BJ (cell line): ENCODE measurements at regions not wholly inside any gene's neighbourhood (a gene's known extent, or its start where the extent isn't known, plus 50 kb on each side); places are given as distances from the start of the nearest gene placed in this dataset.
"Not testable (repeated sequence)": the region's sequence is repeated elsewhere in the genome, so short reads cannot be mapped to it uniquely, and the experiment has no call there.

Source experiments
- CTCF ChIA-PET: fragments of 350-600 bp; formaldehyde crosslinking; extraction: SDS; loops from one replicate; lab custom pipeline; 2021; ENCODE audit warnings: antibody characterized with exemption, inconsistent platforms; lab: Yijun Ruan, JAX
- POLR2A ChIA-PET: fragments of 300-600 bp; sonication (Branson Sonifier 250); formaldehyde crosslinking; extraction: SDS; loops from one replicate; lab custom pipeline; 2021; ENCODE audit warnings: antibody characterized with exemption; lab: Charles Lee
- DNase-seq: peaks from one replicate; pipeline ENCODE4 v3.0.0-alpha.2; 2011; ENCODE audit warnings: low read depth
- H3K27me3 ChIP-seq: 2 replicates; pipeline ENCODE4 v1.6.0; 2011; ENCODE audit warnings: low read length; ENCODE audit not compliant: control insufficient read depth, insufficient read depth
- H3K36me3 ChIP-seq: 2 replicates; pipeline ENCODE4 v1.5.1; 2011; ENCODE audit warnings: low read length; ENCODE audit not compliant: control insufficient read depth, insufficient read depth
- H3K4me3 ChIP-seq: 2 replicates; pipeline ENCODE4 v1.5.1; 2011; ENCODE audit warnings: low read depth, mild to moderate bottlenecking, control low read depth, low read length

GRCh38 chr2:132300592-132301378 lies 115.8 kb upstream of the GPR39 start:
- H3K27me3 ChIP-seq, CTCF ChIA-PET, H3K36me3 ChIP-seq, H3K4me3 ChIP-seq, DNase-seq, POLR2A ChIA-PET: not testable (repeated sequence)

- DNase-seq, H3K27me3 ChIP-seq, H3K4me3 ChIP-seq, H3K36me3 ChIP-seq, CTCF ChIA-PET, POLR2A ChIA-PET: not testable (repeated sequence)
These were observed 111.8 kb upstream of the GPR39 start for GRCh38 chr2:132304661-132305380.

DNA sequence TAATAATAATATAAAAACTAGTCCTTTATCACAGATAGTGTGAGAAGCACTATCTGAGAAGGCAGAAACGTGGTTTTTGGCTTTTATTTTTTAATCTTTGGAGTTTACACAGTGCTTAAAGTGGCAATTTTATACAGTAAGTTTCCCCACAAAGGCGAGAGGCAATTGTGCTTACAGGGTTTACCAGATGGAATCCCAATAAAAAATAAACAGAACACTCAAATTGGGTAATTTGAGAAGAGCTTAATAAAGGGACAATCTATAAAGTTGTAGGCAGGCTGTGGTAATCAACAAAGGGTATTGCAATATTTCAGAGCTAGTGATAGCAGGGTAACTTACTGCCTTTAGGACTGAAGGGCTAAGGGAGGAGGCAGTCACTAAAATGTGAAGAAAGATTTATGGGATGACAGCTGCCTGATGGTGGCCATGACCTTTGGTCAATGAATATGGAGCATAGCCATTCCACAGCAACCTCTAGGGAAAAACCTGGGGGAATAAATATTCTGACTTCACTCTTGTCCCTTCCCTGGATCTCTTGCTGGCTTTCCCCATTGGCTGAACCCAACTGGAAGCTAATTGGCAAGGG lies 108.9 kb upstream of the GPR39 start:
- POLR2A ChIA-PET, DNase-seq, H3K36me3 ChIP-seq, H3K27me3 ChIP-seq, CTCF ChIA-PET, H3K4me3 ChIP-seq: not testable (repeated sequence)

DNA sequence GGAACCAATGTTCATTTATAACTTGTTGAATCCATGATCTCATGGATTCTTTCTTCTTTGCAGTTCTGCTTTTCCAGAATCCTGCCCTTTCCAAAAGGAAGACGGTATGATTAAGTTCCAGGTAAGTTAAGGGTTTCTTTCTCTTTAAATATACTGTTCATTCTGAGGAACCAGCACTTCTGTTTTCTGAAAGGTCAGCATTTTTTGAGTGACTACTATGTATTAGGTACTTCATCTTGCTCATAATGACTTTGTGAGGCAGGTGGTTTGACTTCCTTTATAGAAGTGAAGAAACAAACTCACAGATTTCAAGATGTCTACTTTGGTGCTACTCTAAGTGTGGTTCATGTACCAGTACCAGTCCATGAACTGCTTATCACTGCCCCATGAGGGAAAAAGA lies 107.4 kb upstream of the GPR39 start:
- H3K4me3 ChIP-seq, H3K36me3 ChIP-seq, POLR2A ChIA-PET, DNase-seq, CTCF ChIA-PET, H3K27me3 ChIP-seq: not testable (repeated sequence)

- H3K36me3 ChIP-seq, DNase-seq, POLR2A ChIA-PET, CTCF ChIA-PET, H3K4me3 ChIP-seq, H3K27me3 ChIP-seq: not testable (repeated sequence)
These were observed 101.1 kb upstream of the GPR39 start for GRCh38 chr2:132315546-132315945.

- POLR2A ChIA-PET, H3K27me3 ChIP-seq, H3K4me3 ChIP-seq, CTCF ChIA-PET, DNase-seq, H3K36me3 ChIP-seq: not testable (repeated sequence)
These were observed 99.5 kb upstream of the GPR39 start for GRCh38 chr2:132317026-132317680.

GRCh38 chr2:132318481-132318880 lies 98.1 kb upstream of the GPR39 start:
- H3K4me3 ChIP-seq, CTCF ChIA-PET, H3K36me3 ChIP-seq, DNase-seq, POLR2A ChIA-PET, H3K27me3 ChIP-seq: not testable (repeated sequence)

- DNase-seq, H3K27me3 ChIP-seq, H3K4me3 ChIP-seq, H3K36me3 ChIP-seq, CTCF ChIA-PET, POLR2A ChIA-PET: not testable (repeated sequence)
These were observed 92.6 kb upstream of the GPR39 start for GRCh38 chr2:132324005-132324404.

GRCh38 chr2:132332345-132333033 lies 84.1 kb upstream of the GPR39 start:
- H3K4me3 ChIP-seq, H3K36me3 ChIP-seq, CTCF ChIA-PET, H3K27me3 ChIP-seq, DNase-seq, POLR2A ChIA-PET: not testable (repeated sequence)

DNA sequence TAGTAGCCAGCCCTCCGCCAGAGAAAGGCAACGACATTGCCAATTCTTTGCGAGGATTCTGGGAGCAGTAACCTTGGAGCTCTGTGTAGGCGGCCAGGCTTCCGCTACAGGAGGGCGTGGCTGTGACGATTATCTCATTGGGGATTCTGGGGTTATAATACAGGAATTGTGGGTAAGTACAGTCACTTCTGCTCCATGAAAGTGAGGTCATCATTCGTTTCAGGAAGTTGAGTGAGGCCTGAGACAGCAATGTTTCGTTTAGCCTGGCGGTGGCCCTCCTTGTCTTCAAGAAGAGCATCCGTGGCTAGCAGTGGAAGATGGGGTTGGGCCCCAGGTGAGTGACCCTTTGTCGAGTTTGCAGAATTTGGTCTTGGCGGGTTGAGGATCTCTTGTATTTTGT lies 79.5 kb upstream of the GPR39 start:
- H3K27me3 ChIP-seq, CTCF ChIA-PET, POLR2A ChIA-PET, DNase-seq, H3K4me3 ChIP-seq, H3K36me3 ChIP-seq: not testable (repeated sequence)

DNA sequence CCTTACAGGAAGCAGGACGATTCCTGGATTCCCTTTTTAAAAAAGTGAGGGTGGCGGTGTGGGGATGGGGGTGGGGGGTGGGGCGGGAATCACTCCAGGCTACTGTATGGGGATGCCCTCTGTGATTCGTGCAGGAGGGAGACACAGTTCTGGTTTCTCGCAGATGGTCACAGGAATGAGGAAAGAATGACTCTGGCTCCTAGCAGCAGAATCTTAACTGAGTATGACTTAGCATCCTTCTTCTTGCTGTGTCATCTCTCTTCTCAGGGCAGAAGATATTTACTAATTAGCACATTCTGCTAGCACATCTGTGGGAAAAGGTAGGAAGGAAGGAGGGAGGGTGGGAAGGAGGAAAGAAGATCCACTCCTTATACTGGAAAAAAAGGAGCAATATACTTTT lies 78.8 kb upstream of the GPR39 start:
- CTCF ChIA-PET, POLR2A ChIA-PET, H3K36me3 ChIP-seq, DNase-seq, H3K27me3 ChIP-seq, H3K4me3 ChIP-seq: not testable (repeated sequence)

GRCh38 chr2:132347041-132347780 lies 69.4 kb upstream of the GPR39 start:
- peak overlapping the region; percentile 46 for H3K4me3 ChIP-seq
- DNase-seq, result peak; percentile 26
- H3K27me3 ChIP-seq, POLR2A ChIA-PET, H3K36me3 ChIP-seq, CTCF ChIA-PET: not testable (repeated sequence)
